ENCODE measurements at regions not wholly inside any gene's neighbourhood (a gene's known extent, or its start where the extent isn't known, plus 50 kb on each side); places are given as distances from the start of the nearest gene placed in this dataset.

GRCh38 chr7:113199136-113199535 lies 80.8 kb upstream of the SMIM30 start:
- Histone ChIP-seq H3K9me3 (no peaks in the 10 kb centered on the region), H3K27ac (no peak overlapping the region), H3K36me3 (no peaks in the 10 kb centered on the region), H3K4me1 (no peaks in the 10 kb centered on the region), H3K4me3 (no peak overlapping the region), H3K27me3 (no peaks in the 10 kb centered on the region)
- ATAC-seq (no peak), DNase-seq (no peak)
- intact Hi-C loops (cut with DNase I) = no loop called here
- TF ChIP-seq CTCF (IDR thresholded peaks at IDR 0.05) (no peak), POLR2A (IDR thresholded peaks at IDR 0.05) (no peak)
- 39% methylated on average over 3 of the region's 3 CpGs for WGBS (ENCODE audit: insufficient coverage, low coverage, low lambda C conversion rate, missing lambda C conversion rate)

GRCh38 chr7:113198226-113198625 lies 79.9 kb upstream of the SMIM30 start:
- Histone ChIP-seq H3K4me3 (no peak overlapping the region), H3K9me3 (no peaks in the 10 kb centered on the region), H3K27ac (no peak overlapping the region), H3K36me3 (no peaks in the 10 kb centered on the region), H3K27me3 (no peaks in the 10 kb centered on the region), H3K4me1 (no peaks in the 10 kb centered on the region)
- no peak for DNase-seq
- TF ChIP-seq POLR2A (IDR thresholded peaks at IDR 0.05) (no peak), CTCF (IDR thresholded peaks at IDR 0.05) (no peak)
- WGBS (ENCODE audit: insufficient coverage, low coverage, low lambda C conversion rate, missing lambda C conversion rate) = 17% methylated on average over 2 of the region's 2 CpGs
- no peak for ATAC-seq
- intact Hi-C loops (cut with DNase I) = no loop called here

GRCh38 chr7:113197274-113197673 lies 78.9 kb upstream of the SMIM30 start:
- DNase-seq (no peak), ATAC-seq (no peak)
- H3K4me1 ChIP-seq = no peaks in the 10 kb centered on the region
- intact Hi-C loops (cut with DNase I) = no loop called here
- no peak overlapping the region for H3K4me3 ChIP-seq
- H3K27me3 ChIP-seq = no peaks in the 10 kb centered on the region
- H3K9me3 ChIP-seq = no peaks in the 10 kb centered on the region
- TF ChIP-seq POLR2A (IDR thresholded peaks at IDR 0.05) (no peak), CTCF (IDR thresholded peaks at IDR 0.05) (no peak)
- WGBS (ENCODE audit: insufficient coverage, low coverage, low lambda C conversion rate, missing lambda C conversion rate) = 10% methylated on average over 1 of the region's 1 CpG
- H3K36me3 ChIP-seq = no peaks in the 10 kb centered on the region
- H3K27ac ChIP-seq = no peak overlapping the region

- WGBS (ENCODE audit: insufficient coverage, low coverage, low lambda C conversion rate, missing lambda C conversion rate) = 24% methylated on average over 4 of the region's 4 CpGs
Measured at GRCh38 chr7:113188396-113188795, 70.0 kb upstream of the SMIM30 start.

More at GRCh38 chr7:113188396-113188795, 70.0 kb upstream of the SMIM30 start:
- H3K27me3 ChIP-seq = no peaks in the 10 kb centered on the region
- H3K4me1 ChIP-seq = no peaks in the 10 kb centered on the region
- DNase-seq (no peak), ATAC-seq (no peak)
- H3K27ac ChIP-seq = no peak overlapping the region
- intact Hi-C loops (cut with DNase I) = no loop called here
- no peaks in the 10 kb centered on the region for H3K36me3 ChIP-seq
- H3K4me3 ChIP-seq = no peak overlapping the region
- H3K9me3 ChIP-seq = no peaks in the 10 kb centered on the region
- no peak for TF ChIP-seq CTCF (IDR thresholded peaks at IDR 0.05)
- TF ChIP-seq POLR2A (IDR thresholded peaks at IDR 0.05) = no peak
